Osteoblast (primary cell): ENCODE measurements at regions not wholly inside any gene's neighbourhood (a gene's known extent, or its start where the extent isn't known, plus 50 kb on each side); places are given as distances from the start of the nearest gene placed in this dataset.

Source experiments
- DNase-seq: peaks from one replicate; pipeline ENCODE4 v3.0.0; 2011; ENCODE audit warnings: low spot score, mixed read lengths; ENCODE audit not compliant: insufficient read length; ENCODE audit errors: missing footprints
- H2AFZ ChIP-seq: 2 replicates; pipeline ENCODE4 v1.6.0; 2011; ENCODE audit warnings: mild to moderate bottlenecking, low read length
- H3K27ac ChIP-seq: 2 replicates; pipeline ENCODE4 v1.5.1; 2011; ENCODE audit warnings: mild to moderate bottlenecking, low read depth, low read length, moderate library complexity
- H3K27me3 ChIP-seq: 2 replicates; pipeline ENCODE4 v1.6.0; 2012; ENCODE audit warnings: mild to moderate bottlenecking, control low read depth, inconsistent platforms, low read length, moderate library complexity; ENCODE audit not compliant: insufficient read depth
- H3K36me3 ChIP-seq: 2 replicates; pipeline ENCODE4 v1.5.1; 2011; ENCODE audit warnings: mild to moderate bottlenecking, low read length, control low read depth, moderate library complexity; ENCODE audit not compliant: insufficient read depth
- H3K4me1 ChIP-seq: 2 replicates; pipeline ENCODE4 v1.5.1; 2011; ENCODE audit warnings: mild to moderate bottlenecking, low read length, control low read depth, moderate library complexity; ENCODE audit not compliant: insufficient read depth
- H3K4me2 ChIP-seq: 2 replicates; pipeline ENCODE4 v1.6.0; 2011; ENCODE audit warnings: mild to moderate bottlenecking, low read length; ENCODE audit not compliant: insufficient read depth
- H3K4me3 ChIP-seq: fragments of 200-600 bp; sonication (generic); 3 replicates; pipeline ENCODE4 v1.5.1; 2012; ENCODE audit warnings: mild to moderate bottlenecking, low read length, inconsistent platforms; ENCODE audit not compliant: insufficient read depth
- H3K79me2 ChIP-seq: 2 replicates; pipeline ENCODE4 v1.6.0; 2012; ENCODE audit warnings: mild to moderate bottlenecking, low read length, control low read depth, inconsistent platforms; ENCODE audit not compliant: insufficient read depth
- H3K9me3 ChIP-seq: 2 replicates; pipeline ENCODE4 v1.5.1; 2011; ENCODE audit warnings: low read depth, low read length, control low read depth
- H4K20me1 ChIP-seq: 2 replicates; pipeline ENCODE4 v1.6.0; 2012; ENCODE audit warnings: mild to moderate bottlenecking, low read length, control low read depth; ENCODE audit not compliant: insufficient read depth
- TF ChIP-seq, protein P1 (sequence below): IDR thresholded peaks from 2 replicates; pipeline ENCODE4 v1.5.1; 2011; ENCODE audit warnings: mild to moderate bottlenecking, low read depth, low read length, moderate library complexity; ENCODE audit errors: extremely low read depth

DNA sequence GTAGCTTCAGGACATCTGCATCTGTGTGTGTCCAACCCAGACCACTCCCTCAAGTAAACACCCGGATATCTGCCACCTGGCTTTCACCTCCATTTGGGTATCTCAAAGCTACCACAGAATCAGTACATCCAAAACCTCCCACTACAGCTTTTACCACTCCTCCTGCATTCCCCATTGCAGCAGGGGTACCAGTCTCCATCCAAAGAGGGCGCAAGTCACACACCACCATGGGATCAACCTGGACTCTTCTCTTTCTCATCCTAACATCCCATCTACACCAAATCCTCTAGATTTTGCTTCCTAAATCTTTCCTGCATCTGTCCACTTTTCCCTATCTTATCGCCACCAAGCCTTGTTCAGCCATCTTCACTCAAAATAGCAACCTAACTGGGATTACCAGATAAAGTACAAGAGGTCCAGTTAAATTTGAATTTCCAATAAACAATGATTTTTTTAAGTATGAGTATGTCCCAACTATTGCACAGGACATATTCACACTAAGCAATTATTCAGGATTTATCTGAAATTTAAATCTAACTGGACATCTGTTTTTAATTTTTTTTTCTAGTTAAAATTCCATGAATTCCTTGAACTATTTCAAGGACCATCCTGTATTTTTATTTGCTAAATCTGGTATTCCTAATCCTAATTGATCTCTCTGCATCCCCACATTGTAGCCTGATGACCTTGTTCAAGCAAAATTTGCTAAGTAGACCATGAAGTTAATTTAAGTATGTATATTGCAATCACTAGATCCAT lies 164.3 kb upstream of the MLN start:
- TF ChIP-seq, protein P1, sequence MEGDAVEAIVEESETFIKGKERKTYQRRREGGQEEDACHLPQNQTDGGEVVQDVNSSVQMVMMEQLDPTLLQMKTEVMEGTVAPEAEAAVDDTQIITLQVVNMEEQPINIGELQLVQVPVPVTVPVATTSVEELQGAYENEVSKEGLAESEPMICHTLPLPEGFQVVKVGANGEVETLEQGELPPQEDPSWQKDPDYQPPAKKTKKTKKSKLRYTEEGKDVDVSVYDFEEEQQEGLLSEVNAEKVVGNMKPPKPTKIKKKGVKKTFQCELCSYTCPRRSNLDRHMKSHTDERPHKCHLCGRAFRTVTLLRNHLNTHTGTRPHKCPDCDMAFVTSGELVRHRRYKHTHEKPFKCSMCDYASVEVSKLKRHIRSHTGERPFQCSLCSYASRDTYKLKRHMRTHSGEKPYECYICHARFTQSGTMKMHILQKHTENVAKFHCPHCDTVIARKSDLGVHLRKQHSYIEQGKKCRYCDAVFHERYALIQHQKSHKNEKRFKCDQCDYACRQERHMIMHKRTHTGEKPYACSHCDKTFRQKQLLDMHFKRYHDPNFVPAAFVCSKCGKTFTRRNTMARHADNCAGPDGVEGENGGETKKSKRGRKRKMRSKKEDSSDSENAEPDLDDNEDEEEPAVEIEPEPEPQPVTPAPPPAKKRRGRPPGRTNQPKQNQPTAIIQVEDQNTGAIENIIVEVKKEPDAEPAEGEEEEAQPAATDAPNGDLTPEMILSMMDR, result peak; percentile 40
- Histone ChIP-seq H3K9me3 (peaks cover 2% of the 10 kb centered on the region), H3K27me3 (peaks cover 24% of the 10 kb centered on the region), H3K36me3 (no peaks in the 10 kb centered on the region), H4K20me1 (no peaks in the 10 kb centered on the region), H3K4me3 (no peak overlapping the region), H3K4me2 (no peak overlapping the region), H3K27ac (no peak overlapping the region), H3K79me2 (no peaks in the 10 kb centered on the region), H3K4me1 (no peaks in the 10 kb centered on the region), H2AFZ (no peak overlapping the region)
- peak; percentile 63 for DNase-seq

DNA sequence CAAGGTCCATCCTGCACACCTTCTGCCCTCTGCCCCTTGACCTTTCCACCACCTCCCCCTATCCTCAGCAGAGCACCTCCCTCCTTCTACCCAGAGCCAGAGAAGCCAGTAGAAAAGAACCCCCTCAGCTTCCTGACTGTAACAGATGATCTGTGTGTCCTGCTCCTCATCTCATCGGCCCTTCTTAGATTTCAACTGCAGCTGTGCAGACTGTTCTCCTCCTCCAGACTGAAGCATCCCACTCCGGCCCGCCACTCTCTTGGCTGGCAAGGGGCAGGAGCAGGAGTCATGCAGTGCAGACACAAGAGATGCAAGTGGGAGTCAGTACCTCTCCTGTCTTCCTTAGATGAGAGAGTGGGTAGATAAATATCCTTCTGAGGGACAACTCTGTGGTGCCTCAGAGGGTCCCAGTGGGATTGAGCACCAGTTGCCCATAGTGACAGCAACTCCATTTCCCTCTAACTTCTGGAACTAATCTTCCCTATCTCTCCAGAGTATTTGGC lies 163.5 kb upstream of the MLN start:
- Histone ChIP-seq H3K4me3 (no peak overlapping the region), H4K20me1 (no peaks in the 10 kb centered on the region), H3K36me3 (no peaks in the 10 kb centered on the region), H3K4me2 (no peak overlapping the region), H2AFZ (no peak overlapping the region), H3K27ac (no peak overlapping the region), H3K27me3 (peaks cover 24% of the 10 kb centered on the region), H3K4me1 (no peaks in the 10 kb centered on the region), H3K79me2 (no peaks in the 10 kb centered on the region), H3K9me3 (peaks cover under 1% of the 10 kb centered on the region)
- TF ChIP-seq, protein P1, result no peak
- no peak for DNase-seq

DNA sequence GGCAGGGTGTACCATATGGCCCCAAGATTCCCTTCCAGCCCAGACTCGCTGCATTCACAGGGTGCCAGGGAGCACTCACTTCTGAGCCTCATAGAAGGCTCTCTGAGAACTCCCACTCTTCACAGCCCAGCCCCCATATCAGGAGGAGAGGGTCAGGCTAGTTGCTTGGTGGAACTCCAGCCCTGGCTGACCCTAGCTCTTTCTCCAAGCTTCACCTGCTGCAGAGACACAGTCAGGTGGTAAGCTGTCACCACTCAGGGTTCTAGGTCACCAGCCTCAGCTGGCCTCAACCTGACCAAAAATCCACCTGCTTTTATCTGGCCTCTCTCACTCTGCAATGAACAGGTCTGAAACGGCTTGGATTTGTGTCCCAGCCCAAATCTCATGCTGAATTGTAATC lies 162.7 kb upstream of the MLN start:
- TF ChIP-seq, protein P1, result no peak
- Histone ChIP-seq H3K4me3 (no peak overlapping the region), H3K9me3 (no peaks in the 10 kb centered on the region)

DNA sequence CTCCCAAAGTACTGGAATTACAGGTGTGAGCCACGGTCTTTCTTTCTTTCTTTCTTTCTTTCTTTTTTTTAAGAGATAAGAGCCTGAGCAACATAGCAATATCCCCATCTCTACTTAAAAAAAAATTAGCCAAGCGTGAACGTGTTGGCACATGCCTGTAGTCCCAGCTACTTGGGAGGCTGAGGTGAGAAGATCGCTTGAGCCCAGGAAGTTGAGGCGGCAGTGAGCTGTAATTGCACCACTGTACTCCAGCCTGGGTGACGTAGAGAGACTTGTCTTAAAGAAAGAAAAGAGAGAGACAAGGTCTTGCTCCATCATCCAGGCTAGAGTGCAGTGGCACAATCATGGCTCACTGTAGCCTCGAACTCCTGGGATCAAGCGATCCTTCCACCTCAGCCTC lies 162.0 kb upstream of the MLN start:
- peaks cover 22% of the 10 kb centered on the region for H3K27me3 ChIP-seq
- TF ChIP-seq, protein P1, result no peak
- H2AFZ ChIP-seq, result no peak overlapping the region

More for the DNA sequence above, 162.7 kb upstream of the MLN start:
- Histone ChIP-seq H3K4me2 (no peak overlapping the region), H3K4me1 (no peaks in the 10 kb centered on the region), H3K27me3 (peaks cover 24% of the 10 kb centered on the region), H3K36me3 (no peaks in the 10 kb centered on the region), H2AFZ (no peak overlapping the region), H3K79me2 (no peaks in the 10 kb centered on the region), H4K20me1 (no peaks in the 10 kb centered on the region), H3K27ac (no peak overlapping the region)
- no peak for DNase-seq

More for the DNA sequence above, 162.0 kb upstream of the MLN start:
- Histone ChIP-seq H4K20me1 (no peaks in the 10 kb centered on the region), H3K4me2 (no peak overlapping the region), H3K4me3 (no peak overlapping the region), H3K9me3 (no peaks in the 10 kb centered on the region), H3K4me1 (no peaks in the 10 kb centered on the region), H3K27ac (no peak overlapping the region), H3K36me3 (no peaks in the 10 kb centered on the region), H3K79me2 (no peaks in the 10 kb centered on the region)
- DNase-seq, result no peak
